ENCODE measurements at regions not wholly inside any gene's neighbourhood (a gene's known extent, or its start where the extent isn't known, plus 50 kb on each side); places are given as distances from the start of the nearest gene placed in this dataset.

- DNase-seq: no peak
These were observed 53.5 kb upstream of the FAM9B start for GRCh38 chrX:9087271-9088040.

- no peak for DNase-seq
These were observed 55.0 kb upstream of the FAM9B start for GRCh38 chrX:9088896-9089295.

GRCh38 chrX:9090766-9091165, 56.8 kb upstream of the FAM9B start:
- no peak for DNase-seq

- no peak for DNase-seq
These were observed 57.3 kb upstream of the FAM9B start for GRCh38 chrX:9091258-9091657.

GRCh38 chrX:9102956-9103355, 69.0 kb upstream of the FAM9B start:
- no peak for DNase-seq

GRCh38 chrX:9108054-9108453, 74.1 kb upstream of the FAM9B start:
- no peak for DNase-seq

- no peak for DNase-seq
These were observed 76.9 kb upstream of the FAM9B start for GRCh38 chrX:9110808-9111207.

GRCh38 chrX:9114245-9114644, 80.3 kb upstream of the FAM9B start:
- no peak for DNase-seq

- DNase-seq: no peak
These were observed 83.9 kb upstream of the FAM9B start for GRCh38 chrX:9117851-9118250.

GRCh38 chrX:9122519-9123245, 88.8 kb upstream of the FAM9B start:
- DNase-seq: peak in 1 of 2 experiments; percentile 0

GRCh38 chrX:9127986-9128385, 94.1 kb upstream of the FAM9B start:
- DNase-seq: no peak

- DNase-seq: no peak
These were observed 96.1 kb upstream of the FAM9B start for GRCh38 chrX:9130031-9130430.

GRCh38 chrX:9131066-9131465, 97.1 kb upstream of the FAM9B start:
- DNase-seq: no peak

- DNase-seq: no peak
These were observed 98.2 kb upstream of the FAM9B start for GRCh38 chrX:9132036-9132638.

GRCh38 chrX:9133426-9133825, 99.5 kb upstream of the FAM9B start:
- DNase-seq: no peak

- no peak for DNase-seq
These were observed 100.4 kb upstream of the FAM9B start for GRCh38 chrX:9134366-9134765.

GRCh38 chrX:9135901-9136510, 102.1 kb upstream of the FAM9B start:
- DNase-seq: no peak

- DNase-seq: no peak
These were observed 103.2 kb upstream of the FAM9B start for GRCh38 chrX:9137152-9137551.

- no peak for DNase-seq
These were observed 107.6 kb upstream of the FAM9B start for GRCh38 chrX:9141496-9141895.

- no peak for DNase-seq
These were observed 110.8 kb upstream of the FAM9B start for GRCh38 chrX:9144701-9145241.

- no peak for DNase-seq
These were observed 112.7 kb upstream of the FAM9B start for GRCh38 chrX:9146657-9147056.

- DNase-seq: no peak
These were observed 113.2 kb upstream of the FAM9B start for GRCh38 chrX:9147086-9147485.

GRCh38 chrX:9147726-9148125, 113.8 kb upstream of the FAM9B start:
- no peak for DNase-seq
